CD14-positive monocyte (primary cell): ENCODE measurements at regions not wholly inside any gene's neighbourhood (a gene's known extent, or its start where the extent isn't known, plus 50 kb on each side); places are given as distances from the start of the nearest gene placed in this dataset.

ENCODE experiments used
- DNase-seq, 3 donors: peaks; one replicate each; pipeline ENCODE4 v3.0.0-alpha.2; 2011 to 2022
- H2AFZ ChIP-seq: 2 replicates; pipeline ENCODE4 v1.6.0; 2012; ENCODE audit warnings: mild to moderate bottlenecking, low read depth, low read length, inconsistent platforms; ENCODE audit not compliant: insufficient read depth, poor library complexity, severe bottlenecking
- H3K27ac ChIP-seq, 2 donors: 1 replicate in 1 of 2; 2 replicates in 1 of 2; pipeline ENCODE4 v1.5.1; 2012 to 2013; ENCODE audit warnings: low read length in 2 of 2, control low read depth in 1 of 2, inconsistent platforms in 1 of 2, low read depth in 1 of 2, mild to moderate bottlenecking in 1 of 2
- H3K27me3 ChIP-seq, 2 donors: one replicate each; pipeline versions ENCODE4 v1.6.0 to v1.6.1; 2011 to 2013; ENCODE audit warnings: low read length in 2 of 2; ENCODE audit not compliant: control insufficient read depth in 2 of 2, insufficient read depth in 2 of 2
- H3K36me3 ChIP-seq, 2 donors: replicated peaks in 1 of 2; 1 replicate in 1 of 2; 2 replicates in 1 of 2; pipeline versions ENCODE4 v1.5.1 to v1.6.1; 2012 to 2013; ENCODE audit warnings: low read length in 2 of 2, control low read depth in 1 of 2, inconsistent platforms in 1 of 2, mild to moderate bottlenecking in 1 of 2; ENCODE audit not compliant: insufficient read depth in 2 of 2, control insufficient read depth in 1 of 2
- H3K4me1 ChIP-seq, 2 donors: 1 replicate in 1 of 2; 2 replicates in 1 of 2; pipeline versions ENCODE4 v1.5.1 to v1.6.1; 2012 to 2013; ENCODE audit warnings: low read length in 2 of 2, control low read depth in 1 of 2, inconsistent platforms in 1 of 2, mild to moderate bottlenecking in 1 of 2, moderate library complexity in 1 of 2; ENCODE audit not compliant: insufficient read depth in 2 of 2, control insufficient read depth in 1 of 2
- H3K4me2 ChIP-seq: replicated peaks from 2 replicates; pipeline ENCODE3; 2012; ENCODE audit warnings: low read length, moderate library complexity, mild to moderate bottlenecking; ENCODE audit not compliant: poor library complexity, severe bottlenecking; ENCODE audit errors: extremely low read depth
- H3K4me3 ChIP-seq, 3 experiments: fragments of 200-600 bp in 1 of 3; sonication (generic) in 1 of 3; replicated peaks in 1 of 3; 1 replicate in 2 of 3; 2 replicates in 1 of 3; pipeline ENCODE4 v1.5.1; 2011 to 2013; ENCODE audit warnings: low read length in 3 of 3, mild to moderate bottlenecking in 3 of 3, control low read depth in 2 of 3, low read depth in 2 of 3, inconsistent platforms in 1 of 3, moderate library complexity in 1 of 3
- H3K79me2 ChIP-seq: 2 replicates; pipeline ENCODE4 v1.6.0; 2012; ENCODE audit warnings: mild to moderate bottlenecking, control low read depth, inconsistent platforms, low read length, moderate library complexity; ENCODE audit not compliant: insufficient read depth
- H3K9ac ChIP-seq: 2 replicates; pipeline ENCODE4 v1.6.0; 2017; ENCODE audit warnings: low read length, mild to moderate bottlenecking; ENCODE audit not compliant: insufficient read depth, poor library complexity, severe bottlenecking
- H3K9me3 ChIP-seq, 2 donors: replicated peaks in 1 of 2; 1 replicate in 1 of 2; 2 replicates in 1 of 2; pipeline versions ENCODE4 v1.5.1 to v1.6.1; 2012 to 2013; ENCODE audit warnings: low read length in 2 of 2, control low read depth in 1 of 2; ENCODE audit not compliant: control insufficient read depth in 1 of 2, insufficient read depth in 1 of 2
- H4K20me1 ChIP-seq: 2 replicates; pipeline ENCODE4 v1.6.0; 2012; ENCODE audit warnings: mild to moderate bottlenecking, low read length, control low read depth, moderate library complexity; ENCODE audit not compliant: insufficient read depth
- H3K27ac Mint-ChIP-seq, 7 donors: one replicate each; pipeline ENCODE4 v1.8.0; 2020; ENCODE audit warnings: mild to moderate bottlenecking in 7 of 7, mixed read lengths in 7 of 7, moderate library complexity in 6 of 7, inconsistent platforms in 2 of 7
- H3K27me3 Mint-ChIP-seq, 3 donors: one replicate each; pipeline ENCODE4 v1.8.0; 2021 to 2022; ENCODE audit warnings: low read depth in 3 of 3, mild to moderate bottlenecking in 3 of 3, mixed read lengths in 3 of 3, moderate library complexity in 3 of 3, inconsistent platforms in 1 of 3
- H3K36me3 Mint-ChIP-seq, 2 donors: one replicate each; pipeline ENCODE4 v1.8.0; 2020; ENCODE audit warnings: mixed read lengths in 2 of 2, inconsistent platforms in 1 of 2, mild to moderate bottlenecking in 1 of 2
- H3K4me1 Mint-ChIP-seq: one replicate; pipeline ENCODE4 v1.8.0; 2020; ENCODE audit warnings: mild to moderate bottlenecking, mixed read lengths
- H3K4me3 Mint-ChIP-seq, 2 donors: one replicate each; pipeline ENCODE4 v1.8.0; 2020; ENCODE audit warnings: mild to moderate bottlenecking in 2 of 2, mixed read lengths in 2 of 2, moderate library complexity in 1 of 2
- H3K9me3 Mint-ChIP-seq, 7 donors: one replicate each; pipeline ENCODE4 v1.8.0; 2020 to 2022; ENCODE audit warnings: mixed read lengths in 7 of 7, mild to moderate bottlenecking in 6 of 7, moderate library complexity in 6 of 7, inconsistent platforms in 2 of 7
- WGBS: methylation state at CpG from one replicate; pipeline ENCODE4 v1.1.5; 2013; ENCODE audit warnings: missing lambda C conversion rate; ENCODE audit not compliant: insufficient coverage; 5-methylcytosine and 5-hydroxymethylcytosine counted together
- intact Hi-C, 2 donors: fragments of 100-400 bp; cut with micrococcal nuclease; formaldehyde crosslinking; loops; one replicate each; pipeline versions ENCODE4 v1.15.0 to v1.15.1; 2023
- TF ChIP-seq, protein P1 (sequence below): fragments of 200-600 bp; IDR thresholded peaks from one replicate; pipeline ENCODE4 v1.8.0; 2022; ENCODE audit warnings: antibody characterized with exemption, mild to moderate bottlenecking

DNA sequence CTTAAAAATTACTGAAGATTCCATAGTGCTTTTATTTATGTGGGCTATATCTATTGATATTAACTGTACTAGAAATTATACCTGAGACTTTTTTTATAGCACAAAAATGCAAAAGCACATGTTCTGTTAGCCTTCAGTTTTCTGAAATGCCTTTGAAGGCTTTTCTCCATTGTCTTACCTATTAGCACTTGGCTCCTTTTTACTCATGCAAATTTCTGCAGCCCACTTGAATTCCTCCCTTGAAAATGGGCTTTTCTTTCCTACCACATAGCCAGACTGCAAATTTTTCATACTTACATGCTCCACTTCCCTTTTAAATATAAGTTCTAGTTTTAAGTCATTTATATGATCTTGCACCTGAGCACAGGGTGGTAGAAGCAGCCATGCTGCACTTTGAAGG is 453.0 kb upstream of the TRIB2 start:
- no peak overlapping the region for H2AFZ ChIP-seq
- Mint-ChIP-seq H3K27ac (no peak overlapping the region), H3K4me3 (no peak overlapping the region), H3K4me1 (peaks cover 5% of the 10 kb centered on the region), H3K27me3 (peaks cover 0 to 6% (median 3%) of the 10 kb centered on the region in 3 donors), H3K36me3 (no peaks in the 10 kb centered on the region), H3K9me3 (peaks cover 0 to 6% (median 0%) of the 10 kb centered on the region in 7 donors)
- H3K9me3 ChIP-seq, result no peaks in the 10 kb centered on the region
- no peaks in the 10 kb centered on the region for H3K27me3 ChIP-seq
- TF ChIP-seq, protein P1, sequence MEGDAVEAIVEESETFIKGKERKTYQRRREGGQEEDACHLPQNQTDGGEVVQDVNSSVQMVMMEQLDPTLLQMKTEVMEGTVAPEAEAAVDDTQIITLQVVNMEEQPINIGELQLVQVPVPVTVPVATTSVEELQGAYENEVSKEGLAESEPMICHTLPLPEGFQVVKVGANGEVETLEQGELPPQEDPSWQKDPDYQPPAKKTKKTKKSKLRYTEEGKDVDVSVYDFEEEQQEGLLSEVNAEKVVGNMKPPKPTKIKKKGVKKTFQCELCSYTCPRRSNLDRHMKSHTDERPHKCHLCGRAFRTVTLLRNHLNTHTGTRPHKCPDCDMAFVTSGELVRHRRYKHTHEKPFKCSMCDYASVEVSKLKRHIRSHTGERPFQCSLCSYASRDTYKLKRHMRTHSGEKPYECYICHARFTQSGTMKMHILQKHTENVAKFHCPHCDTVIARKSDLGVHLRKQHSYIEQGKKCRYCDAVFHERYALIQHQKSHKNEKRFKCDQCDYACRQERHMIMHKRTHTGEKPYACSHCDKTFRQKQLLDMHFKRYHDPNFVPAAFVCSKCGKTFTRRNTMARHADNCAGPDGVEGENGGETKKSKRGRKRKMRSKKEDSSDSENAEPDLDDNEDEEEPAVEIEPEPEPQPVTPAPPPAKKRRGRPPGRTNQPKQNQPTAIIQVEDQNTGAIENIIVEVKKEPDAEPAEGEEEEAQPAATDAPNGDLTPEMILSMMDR, result no peak
- H3K36me3 ChIP-seq, result no peaks in the 10 kb centered on the region
- no peak for DNase-seq
- no peaks in the 10 kb centered on the region for H4K20me1 ChIP-seq
- no peak overlapping the region for H3K9ac ChIP-seq
- no peaks in the 10 kb centered on the region for H3K79me2 ChIP-seq
- H3K4me2 ChIP-seq, result no peak overlapping the region
- intact Hi-C loops, result no loop called here
- H3K27ac ChIP-seq, result no peak overlapping the region
- H3K4me1 ChIP-seq, result no peaks in the 10 kb centered on the region
- H3K4me3 ChIP-seq, result no peak overlapping the region

DNA sequence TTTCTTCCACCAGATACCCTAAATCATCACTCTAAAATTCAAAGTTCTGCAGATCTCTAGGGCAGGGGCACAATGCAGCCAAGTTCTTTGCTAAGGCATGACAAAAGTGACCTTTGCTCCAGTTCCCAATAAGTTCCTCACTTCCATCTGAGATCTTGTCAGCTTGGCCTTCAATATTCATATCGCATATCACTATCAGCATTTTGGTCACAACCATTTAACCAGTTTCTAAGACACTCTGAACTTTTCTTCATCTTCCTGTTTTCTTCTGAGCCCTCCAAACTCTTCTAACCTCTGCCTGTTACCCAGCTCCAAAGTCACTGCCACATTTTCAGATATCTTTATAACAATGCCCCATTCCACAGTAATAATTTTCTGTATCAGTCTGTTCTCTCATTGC is 452.6 kb upstream of the TRIB2 start:
- H2AFZ ChIP-seq, result no peak overlapping the region

More for the DNA sequence above, 452.6 kb upstream of the TRIB2 start:
- H3K4me3 ChIP-seq, result no peak overlapping the region
- no peaks in the 10 kb centered on the region for H3K36me3 ChIP-seq
- peaks cover 8% of the 10 kb centered on the region for H3K4me1 Mint-ChIP-seq
- no peak overlapping the region for H3K4me3 Mint-ChIP-seq
- H3K27ac ChIP-seq, result no peak overlapping the region
- no peaks in the 10 kb centered on the region for H4K20me1 ChIP-seq
- intact Hi-C loops, result no loop called here
- H3K27me3 ChIP-seq, result no peaks in the 10 kb centered on the region
- no peak overlapping the region for H3K9ac ChIP-seq
- no peaks in the 10 kb centered on the region for H3K36me3 Mint-ChIP-seq
- DNase-seq, result no peak
- H3K27ac Mint-ChIP-seq, result no peak overlapping the region
- peaks cover 0 to 8% (median 3%) of the 10 kb centered on the region in 3 donors for H3K27me3 Mint-ChIP-seq
- 85% methylated on average over 1 of the region's 1 CpG for WGBS
- H3K4me2 ChIP-seq, result no peak overlapping the region
- no peaks in the 10 kb centered on the region for H3K79me2 ChIP-seq
- H3K9me3 ChIP-seq, result no peaks in the 10 kb centered on the region
- TF ChIP-seq, protein P1, result no peak
- H3K9me3 Mint-ChIP-seq, result peaks cover 0 to 6% (median 0%) of the 10 kb centered on the region in 7 donors
- H3K4me1 ChIP-seq, result no peaks in the 10 kb centered on the region
